ENCODE measurements at regions not wholly inside any gene's neighbourhood (a gene's known extent, or its start where the extent isn't known, plus 50 kb on each side); places are given as distances from the start of the nearest gene placed in this dataset.

GRCh38 chr3:168472783-168473182 is 377.1 kb upstream of the GOLIM4 start:
- H3K9me1 ChIP-seq (ENCODE audit: control insufficient read depth, extremely low read depth, insufficient read depth, low read length) = no peaks in the 10 kb centered on the region
- H3K4me1 ChIP-seq (ENCODE audit: control insufficient read depth, extremely low read depth, insufficient read depth, low read length) = no peaks in the 10 kb centered on the region
- H4K20me1 ChIP-seq (ENCODE audit: control insufficient read depth, extremely low read depth, insufficient read depth, low read length) = no peaks in the 10 kb centered on the region
- FAIRE-seq (no peak), DNase-seq (ENCODE audit: low read depth, low spot score) (no peak)
- H3K79me2 ChIP-seq (ENCODE audit: control insufficient read depth, insufficient read depth, low read length) = no peaks in the 10 kb centered on the region
- dilution Hi-C loops (cut with MboI; ENCODE audit: extremely low pct_ligation_motif_present, low sequenced_read_pairs) = no loop called here
- no peaks in the 10 kb centered on the region for H3K27me3 ChIP-seq (ENCODE audit: control insufficient read depth, extremely low read depth, insufficient read depth, low read length)
- no peak for TF ChIP-seq EZH2 (IDR thresholded peaks at IDR 0.05; ENCODE audit: low read length)
- H3K9me3 ChIP-seq (ENCODE audit: control insufficient read depth, low read depth, low read length) = no peaks in the 10 kb centered on the region
- H3K4me2 ChIP-seq (ENCODE audit: control insufficient read depth, extremely low read depth, insufficient read depth, low read depth, low read length) = no peak overlapping the region
- H3K36me3 ChIP-seq (ENCODE audit: control insufficient read depth in 2 of 2, extremely low read depth in 1 of 2, insufficient read depth in 2 of 2, low read length in 2 of 2) = no peaks in the 10 kb centered on the region
- no peak overlapping the region for H3K9ac ChIP-seq (ENCODE audit: control insufficient read depth, extremely low read depth, insufficient read depth, low read length)
- H2AFZ ChIP-seq (ENCODE audit: control insufficient read depth, low read length) = no peak overlapping the region
- no peak overlapping the region for H3K4me3 ChIP-seq (ENCODE audit: control insufficient read depth in 2 of 3, extremely low read depth in 1 of 3, insufficient read depth in 2 of 3, low read depth in 1 of 3, low read length in 3 of 3)
- no peak overlapping the region for H3K27ac ChIP-seq (ENCODE audit: control insufficient read depth, insufficient read depth, low read length)

GRCh38 chr3:168470380-168470779 is 374.7 kb upstream of the GOLIM4 start:
- no peak overlapping the region for H3K27ac ChIP-seq (ENCODE audit: control insufficient read depth, insufficient read depth, low read length)
- no peaks in the 10 kb centered on the region for H3K79me2 ChIP-seq (ENCODE audit: control insufficient read depth, insufficient read depth, low read length)
- no peaks in the 10 kb centered on the region for H3K4me1 ChIP-seq (ENCODE audit: control insufficient read depth, extremely low read depth, insufficient read depth, low read length)
- H3K4me2 ChIP-seq (ENCODE audit: control insufficient read depth, extremely low read depth, insufficient read depth, low read depth, low read length) = no peak overlapping the region
- H3K36me3 ChIP-seq (ENCODE audit: control insufficient read depth in 2 of 2, extremely low read depth in 1 of 2, insufficient read depth in 2 of 2, low read length in 2 of 2) = no peaks in the 10 kb centered on the region
- H4K20me1 ChIP-seq (ENCODE audit: control insufficient read depth, extremely low read depth, insufficient read depth, low read length) = no peaks in the 10 kb centered on the region
- FAIRE-seq = no peak
- DNase-seq (ENCODE audit: low read depth, low spot score) = no peak
- dilution Hi-C loops (cut with MboI; ENCODE audit: extremely low pct_ligation_motif_present, low sequenced_read_pairs) = no loop called here
- no peaks in the 10 kb centered on the region for H3K9me3 ChIP-seq (ENCODE audit: control insufficient read depth, low read depth, low read length)
- no peak overlapping the region for H3K9ac ChIP-seq (ENCODE audit: control insufficient read depth, extremely low read depth, insufficient read depth, low read length)
- TF ChIP-seq CTCF (optimal IDR thresholded peaks at IDR 0.05 in 1 of 3, IDR thresholded peaks at IDR 0.05 in 1 of 3, conservative IDR thresholded peaks at IDR 0.05 in 1 of 3; ENCODE audit: extremely low read depth in 1 of 3, insufficient read depth in 2 of 3, low read length in 3 of 3) = no peak
- H3K27me3 ChIP-seq (ENCODE audit: control insufficient read depth, extremely low read depth, insufficient read depth, low read length) = no peaks in the 10 kb centered on the region
- no peak overlapping the region for H3K4me3 ChIP-seq (ENCODE audit: control insufficient read depth in 2 of 3, extremely low read depth in 1 of 3, insufficient read depth in 2 of 3, low read depth in 1 of 3, low read length in 3 of 3)
- no peak overlapping the region for H2AFZ ChIP-seq (ENCODE audit: control insufficient read depth, low read length)
- no peaks in the 10 kb centered on the region for H3K9me1 ChIP-seq (ENCODE audit: control insufficient read depth, extremely low read depth, insufficient read depth, low read length)

- DNase-seq (ENCODE audit: low read depth, low spot score) (no peak), FAIRE-seq (no peak)
- Histone ChIP-seq H3K4me2 (ENCODE audit: control insufficient read depth, extremely low read depth, insufficient read depth, low read depth, low read length) (no peak overlapping the region), H3K36me3 (ENCODE audit: control insufficient read depth in 2 of 2, extremely low read depth in 1 of 2, insufficient read depth in 2 of 2, low read length in 2 of 2) (no peaks in the 10 kb centered on the region), H3K4me3 (ENCODE audit: control insufficient read depth in 2 of 3, extremely low read depth in 1 of 3, insufficient read depth in 2 of 3, low read depth in 1 of 3, low read length in 3 of 3) (no peak overlapping the region), H3K9me1 (ENCODE audit: control insufficient read depth, extremely low read depth, insufficient read depth, low read length) (no peaks in the 10 kb centered on the region), H3K27ac (ENCODE audit: control insufficient read depth, insufficient read depth, low read length) (no peak overlapping the region), H2AFZ (ENCODE audit: control insufficient read depth, low read length) (no peak overlapping the region), H4K20me1 (ENCODE audit: control insufficient read depth, extremely low read depth, insufficient read depth, low read length) (no peaks in the 10 kb centered on the region), H3K79me2 (ENCODE audit: control insufficient read depth, insufficient read depth, low read length) (no peaks in the 10 kb centered on the region), H3K9me3 (ENCODE audit: control insufficient read depth, low read depth, low read length) (no peaks in the 10 kb centered on the region), H3K9ac (ENCODE audit: control insufficient read depth, extremely low read depth, insufficient read depth, low read length) (no peak overlapping the region), H3K27me3 (ENCODE audit: control insufficient read depth, extremely low read depth, insufficient read depth, low read length) (no peaks in the 10 kb centered on the region), H3K4me1 (ENCODE audit: control insufficient read depth, extremely low read depth, insufficient read depth, low read length) (no peaks in the 10 kb centered on the region)
- TF ChIP-seq EZH2 (IDR thresholded peaks at IDR 0.05; ENCODE audit: low read length) (no peak), CTCF (optimal IDR thresholded peaks at IDR 0.05 in 1 of 3, IDR thresholded peaks at IDR 0.05 in 1 of 3, conservative IDR thresholded peaks at IDR 0.05 in 1 of 3; ENCODE audit: extremely low read depth in 1 of 3, insufficient read depth in 2 of 3, low read length in 3 of 3) (no peak)
- dilution Hi-C loops (cut with MboI; ENCODE audit: extremely low pct_ligation_motif_present, low sequenced_read_pairs) = no loop called here
Observed at GRCh38 chr3:168469436-168469835, 373.7 kb upstream of the GOLIM4 start.

Data from keratinocyte (primary cell).